HG03558 (cell line): ENCODE measurements at regions not wholly inside any gene's neighbourhood (a gene's known extent, or its start where the extent isn't known, plus 50 kb on each side); places are given as distances from the start of the nearest gene placed in this dataset.

ENCODE experiments used
- ATAC-seq: cut with Tn5 transposase; IDR thresholded peaks from one replicate; pipeline ENCODE4 v1.9.1; 2021; ENCODE audit warnings: moderate number of reproducible peaks; ENCODE audit not compliant: unreplicated experiment; ENCODE audit errors: extremely low read depth

DNA sequence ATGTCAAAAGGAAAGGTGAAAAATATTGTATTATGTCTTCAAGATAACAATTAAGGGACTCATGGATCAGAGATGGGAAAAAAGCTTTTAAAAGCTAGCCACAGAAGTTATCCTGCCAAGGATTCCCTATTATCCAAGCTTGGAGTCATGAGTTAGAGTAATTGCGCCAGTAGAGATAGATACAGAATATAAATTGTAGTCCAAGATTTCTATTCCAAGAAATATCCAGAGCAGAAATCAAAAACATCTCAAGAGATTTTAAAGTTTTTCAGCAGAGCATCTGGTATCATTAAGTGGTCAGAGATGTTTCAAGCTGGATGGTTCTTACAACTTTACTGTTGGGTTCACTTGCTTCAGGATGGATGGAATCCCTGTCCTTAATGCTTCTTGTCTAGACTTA is 186.7 kb downstream of the PCDH18 start:
- ATAC-seq, result no peak

DNA sequence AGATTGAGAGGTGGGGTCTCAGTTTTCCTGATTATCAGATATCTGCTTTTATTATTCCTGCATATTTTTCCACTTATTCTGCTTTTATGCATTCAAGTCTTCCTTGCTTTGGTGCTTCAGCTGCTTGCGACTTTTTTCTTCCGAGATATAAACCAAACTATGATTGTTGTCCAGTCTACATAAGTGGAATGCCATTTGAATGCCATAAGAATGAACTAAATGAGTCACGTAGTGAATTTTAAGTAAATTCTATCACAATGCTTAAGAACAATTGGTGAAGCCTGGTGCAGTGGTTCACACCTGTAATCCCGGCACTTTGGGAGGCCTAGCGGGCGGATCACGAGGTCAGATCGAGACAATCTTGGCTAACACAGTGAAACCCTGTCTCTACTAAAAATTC is 189.1 kb downstream of the PCDH18 start:
- ATAC-seq, result no peak

DNA sequence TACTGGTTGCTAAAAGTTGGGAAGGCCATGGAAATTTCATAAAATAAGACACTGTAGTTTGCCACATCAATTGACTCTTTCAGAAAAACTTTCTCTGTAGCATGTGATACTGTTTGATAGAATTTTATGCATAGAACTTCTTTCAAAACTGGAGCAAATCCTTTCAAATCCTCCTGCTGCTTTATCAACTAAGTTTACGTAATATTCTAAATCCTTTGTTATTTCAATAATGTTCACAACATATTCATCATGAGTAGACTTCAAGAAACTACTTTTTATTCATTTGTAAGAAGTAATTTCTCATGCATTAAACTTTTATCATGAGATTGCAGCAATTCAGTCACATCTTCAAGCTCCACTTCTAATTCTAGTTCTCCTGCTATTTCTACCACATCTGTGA is 199.3 kb downstream of the PCDH18 start:
- no peak for ATAC-seq

DNA sequence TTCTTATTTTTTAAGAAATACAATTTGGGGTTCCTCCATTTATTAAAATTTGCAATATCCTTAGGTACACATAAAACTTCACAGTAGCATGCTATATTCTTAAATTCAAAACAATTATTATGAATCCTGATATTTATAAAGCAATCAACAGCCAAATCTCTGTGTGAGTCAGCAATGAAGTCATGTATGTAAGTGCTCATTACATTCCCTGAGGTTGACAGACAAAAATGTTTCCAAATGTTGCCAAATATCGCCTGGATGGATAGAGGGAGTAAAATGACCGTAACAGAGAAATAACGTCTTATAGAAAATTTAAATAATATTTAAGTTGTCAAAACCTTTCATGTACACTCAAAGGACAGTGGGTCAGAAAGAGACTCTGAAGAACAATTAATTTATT is 220.0 kb downstream of the PCDH18 start:
- ATAC-seq, result no peak

DNA sequence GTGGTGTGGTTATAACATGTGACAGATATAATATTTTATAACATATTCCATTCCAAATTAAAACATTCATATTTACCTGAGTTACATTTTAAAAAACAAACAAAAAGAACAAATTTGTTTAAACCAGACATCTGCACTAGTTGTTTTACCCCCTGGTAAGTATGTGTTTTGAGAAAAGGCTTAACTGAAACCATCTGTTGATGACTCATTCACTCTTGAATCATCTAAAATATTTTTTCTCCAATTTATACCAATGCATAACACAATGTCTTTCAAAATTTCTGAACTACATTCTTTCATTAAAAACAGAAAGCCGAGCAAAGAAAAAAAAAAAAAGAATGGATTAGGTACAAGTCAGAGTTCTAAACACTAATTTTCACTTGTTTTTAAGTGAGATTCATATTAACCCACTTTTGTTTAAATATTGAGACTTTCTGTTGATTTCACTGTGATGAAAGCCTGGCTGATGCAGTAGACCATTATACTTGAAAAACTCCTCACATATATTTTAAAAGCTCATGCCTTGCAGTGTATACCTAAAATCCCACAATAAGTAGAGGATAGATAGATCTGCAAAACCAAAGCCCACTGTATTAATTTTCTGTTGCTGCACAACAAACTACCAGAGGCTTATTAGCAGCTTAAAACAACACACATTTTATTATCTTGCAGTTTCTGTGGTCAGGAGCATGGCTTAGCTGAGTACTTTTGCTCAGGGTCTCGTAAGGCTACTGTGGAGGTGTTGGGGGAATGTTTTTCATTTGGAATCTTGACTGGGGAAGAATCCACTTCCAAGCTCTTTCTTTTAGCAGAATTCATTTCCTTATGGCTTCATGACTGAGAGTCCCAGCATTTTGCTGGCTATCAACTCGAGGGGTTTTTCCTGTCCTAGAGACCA is 221.5 kb downstream of the PCDH18 start:
- no peak for ATAC-seq

DNA sequence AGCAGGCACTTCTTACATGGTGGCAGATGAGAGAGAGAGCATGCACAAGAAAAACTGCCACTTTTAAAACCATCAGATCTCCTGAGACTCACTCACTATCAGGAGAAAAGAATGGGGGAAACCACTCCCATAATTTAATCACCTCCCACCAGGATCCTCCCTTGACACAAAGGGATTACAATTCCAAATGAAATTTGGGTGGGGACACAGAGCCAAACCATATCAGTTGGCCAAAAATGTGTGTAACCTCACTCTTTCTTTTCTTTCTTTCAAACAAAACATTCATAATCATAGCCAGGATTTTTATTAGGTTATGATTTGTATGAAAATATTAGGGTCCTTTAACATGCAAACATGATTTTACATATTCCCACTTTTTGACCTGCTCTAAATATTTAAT is 222.1 kb downstream of the PCDH18 start:
- no peak for ATAC-seq

DNA sequence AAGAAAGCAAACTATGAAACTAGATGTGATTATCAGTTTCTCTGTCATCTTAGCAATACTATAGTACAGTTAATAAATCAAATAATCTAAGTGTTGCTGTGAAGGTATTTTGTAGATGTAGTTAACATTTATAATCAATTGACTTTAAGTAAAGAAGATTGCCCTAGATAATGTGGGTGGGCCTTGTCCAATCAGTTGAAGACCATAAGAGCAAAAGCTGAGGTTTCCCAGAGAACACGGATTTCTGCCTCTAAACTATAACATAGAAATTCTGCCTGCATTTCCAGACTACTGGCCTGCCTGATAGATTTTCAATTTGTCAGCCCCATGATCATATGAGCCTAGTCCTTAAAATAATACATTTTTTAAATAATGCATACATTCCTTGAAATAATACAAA is 222.9 kb downstream of the PCDH18 start:
- ATAC-seq, result no peak

DNA sequence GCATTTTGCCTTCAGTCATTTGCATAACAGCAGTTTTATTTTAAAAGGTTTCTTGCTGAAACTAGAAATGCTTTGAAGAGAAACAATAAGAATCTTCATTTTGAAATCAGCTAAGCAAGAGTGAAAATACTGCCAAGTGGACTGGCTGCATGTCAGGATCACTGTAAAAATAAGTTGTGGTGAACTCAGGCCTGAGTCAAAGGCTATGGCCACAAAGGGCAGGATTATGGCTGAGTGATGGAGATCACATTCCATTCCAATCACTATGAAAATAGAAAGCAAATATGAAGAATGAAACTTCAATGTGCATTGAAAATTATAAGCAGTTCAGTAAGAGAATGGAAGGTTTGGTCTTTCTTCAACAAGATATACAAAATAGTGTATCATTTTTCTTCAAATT is 224.5 kb downstream of the PCDH18 start:
- no peak for ATAC-seq

DNA sequence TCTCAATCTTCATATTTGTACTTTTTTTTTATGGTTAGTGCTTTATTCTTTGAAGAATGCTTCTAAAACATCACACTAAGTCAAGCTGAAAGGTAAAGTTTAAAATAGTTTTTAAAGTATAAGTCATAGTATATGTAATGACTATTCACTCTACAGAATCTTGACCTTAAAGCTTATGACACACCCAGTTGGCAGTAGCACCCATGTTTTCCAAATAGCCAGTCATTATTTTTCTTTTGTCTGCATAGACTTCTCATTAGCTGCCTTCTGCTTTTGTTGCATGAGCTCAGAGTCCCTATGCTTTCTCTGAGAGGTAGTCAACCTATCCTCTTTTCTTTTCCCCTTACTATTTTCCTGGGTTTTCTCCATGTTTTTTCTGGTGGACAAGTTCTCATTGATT is 231.5 kb downstream of the PCDH18 start:
- ATAC-seq, result no peak

DNA sequence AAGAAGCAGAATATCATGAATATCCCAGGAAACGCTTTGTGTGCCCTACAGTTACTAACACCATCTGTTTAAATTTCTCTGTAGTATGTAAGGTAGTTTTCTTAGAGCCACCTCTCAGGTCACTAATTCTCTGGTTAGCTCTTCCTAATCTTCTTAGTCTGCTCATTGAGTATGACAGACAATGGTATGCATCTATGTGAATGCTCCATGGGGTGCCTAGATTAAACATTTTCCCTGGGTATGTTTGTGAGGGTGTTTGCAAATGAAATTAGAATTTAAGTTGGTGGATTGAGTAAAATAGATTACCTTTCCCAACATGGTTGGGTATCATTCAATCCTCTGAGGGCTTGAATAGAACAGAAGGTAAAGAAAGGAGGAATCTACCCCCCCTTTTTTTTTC is 233.0 kb downstream of the PCDH18 start:
- ATAC-seq, result no peak

DNA sequence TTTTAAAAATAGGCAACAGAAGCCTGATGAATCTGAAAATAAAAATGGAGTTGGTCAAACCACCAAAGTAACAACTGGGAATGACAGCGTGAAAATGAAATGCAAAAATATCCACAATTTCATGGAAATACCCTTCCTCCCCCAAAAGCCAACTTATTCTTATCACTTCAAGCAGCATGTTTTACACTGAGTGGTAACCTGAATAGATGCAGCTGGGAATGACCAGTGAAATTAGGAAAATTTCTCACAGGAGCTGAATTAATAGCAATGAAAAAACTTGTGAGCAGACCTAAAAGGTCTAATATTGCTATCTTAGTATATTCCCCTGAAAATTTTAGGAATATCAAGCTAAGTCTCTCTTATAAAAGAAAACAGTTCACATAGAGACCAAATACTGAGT is 239.0 kb downstream of the PCDH18 start:
- no peak for ATAC-seq

DNA sequence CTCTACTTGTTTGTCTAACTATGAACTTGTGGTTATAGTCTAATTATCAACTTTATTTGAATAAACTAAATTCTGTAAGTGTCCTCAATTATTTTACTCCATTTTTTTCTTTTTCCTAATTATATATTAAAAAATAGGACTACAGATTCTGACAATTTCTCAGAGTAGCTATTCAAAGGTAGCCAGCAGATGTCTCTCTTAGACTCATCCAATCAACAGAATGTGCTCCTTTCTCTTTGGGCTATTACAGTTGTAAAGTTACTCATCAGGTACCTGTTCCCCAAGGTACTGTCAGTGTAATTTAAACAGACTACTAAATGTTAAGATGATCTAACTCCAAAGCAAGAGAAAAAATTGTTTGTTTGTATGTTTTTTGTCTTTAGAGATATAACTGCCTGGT is 248.6 kb downstream of the PCDH18 start:
- no peak for ATAC-seq

DNA sequence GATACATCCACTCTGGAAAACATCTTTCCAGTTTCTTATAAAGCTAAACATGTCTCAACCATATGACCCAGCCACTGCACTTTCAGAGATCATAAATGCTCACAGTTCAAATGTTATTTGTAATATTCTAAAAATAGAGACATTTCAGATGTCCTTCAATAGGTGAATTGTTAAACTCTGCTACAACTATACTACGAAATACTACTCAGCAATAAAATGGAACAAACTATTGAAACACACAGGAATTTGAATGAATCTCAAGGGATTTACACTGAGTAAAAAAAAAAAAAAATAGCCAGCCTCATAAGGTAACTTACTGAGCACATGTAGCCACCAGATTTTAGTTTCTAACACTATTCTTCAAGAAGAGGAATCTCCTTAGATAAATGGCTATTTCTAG is 253.9 kb downstream of the PCDH18 start:
- ATAC-seq, result no peak

DNA sequence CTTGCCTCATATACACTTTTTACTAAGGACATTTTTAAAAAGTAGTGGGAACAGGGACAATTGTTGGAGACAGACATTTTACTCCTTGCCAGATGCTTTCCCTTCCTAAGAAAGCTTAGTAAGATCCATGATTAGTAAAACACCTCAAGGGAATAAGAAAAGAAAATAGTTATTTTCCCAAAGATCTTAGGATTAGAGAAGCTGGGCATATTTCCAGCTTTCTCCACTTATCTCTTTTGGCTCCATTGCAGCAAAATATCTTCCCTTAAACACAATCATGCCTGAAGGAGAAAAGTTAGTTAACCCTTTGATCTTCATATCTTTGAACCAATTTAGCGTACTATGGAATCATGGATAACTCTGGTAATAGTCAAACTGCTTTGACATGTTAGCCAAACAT is 257.9 kb downstream of the PCDH18 start:
- no peak for ATAC-seq

DNA sequence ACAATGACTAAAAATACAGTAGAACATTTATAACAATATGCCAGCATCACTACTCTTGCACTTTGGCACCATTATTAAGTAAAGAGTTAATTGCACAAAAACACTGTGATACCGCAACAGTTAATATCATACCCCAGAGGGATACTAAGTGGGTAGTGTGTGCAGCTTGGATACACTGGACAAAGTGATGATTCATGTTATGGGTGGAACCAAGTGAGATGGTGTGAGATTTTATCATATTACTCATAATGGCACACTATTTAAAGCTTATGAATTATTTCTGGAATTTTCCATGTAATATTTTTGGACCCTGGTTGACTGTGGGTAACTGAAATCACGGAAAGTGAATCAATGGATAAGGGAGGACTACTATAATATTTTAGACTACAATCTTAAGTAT is 265.3 kb downstream of the PCDH18 start:
- no peak for ATAC-seq

DNA sequence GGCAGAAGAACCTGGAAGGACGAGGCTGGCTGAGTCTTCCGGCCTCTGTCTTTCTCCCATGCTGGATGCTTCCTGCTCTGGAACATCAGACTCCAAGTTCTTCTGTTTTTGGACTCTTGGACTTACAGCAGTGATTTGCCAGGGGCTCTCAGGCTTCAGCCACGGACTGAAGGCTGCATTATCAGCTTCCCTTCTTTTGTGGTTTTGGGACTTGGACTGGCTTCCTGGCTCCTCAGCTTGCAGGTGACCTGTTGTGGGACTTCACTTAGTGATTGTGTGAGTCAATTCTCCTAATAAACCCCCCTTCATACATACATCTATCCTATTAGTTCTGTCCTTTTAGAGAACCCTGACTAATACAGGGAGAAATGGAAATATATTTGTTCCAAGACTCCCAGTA is 265.8 kb downstream of the PCDH18 start:
- ATAC-seq, result no peak

DNA sequence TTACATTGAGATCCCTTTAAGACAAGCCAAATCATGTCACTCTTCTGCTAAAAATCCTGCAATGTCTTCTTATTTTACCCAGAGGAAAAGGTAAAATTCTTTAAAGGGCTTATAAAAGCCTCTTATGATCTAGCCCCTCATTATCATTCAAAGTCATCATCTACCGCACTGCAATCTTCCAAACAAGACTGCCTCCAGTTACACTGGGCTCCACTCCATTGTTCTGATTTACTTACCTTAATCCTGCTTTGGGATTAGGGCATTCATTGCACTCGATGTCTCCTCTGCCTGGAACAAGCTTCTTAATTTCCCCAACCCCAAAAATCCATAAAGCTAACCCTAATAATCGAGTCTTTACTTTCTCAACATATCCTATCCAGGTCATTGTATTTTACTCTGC is 269.1 kb downstream of the PCDH18 start:
- no peak for ATAC-seq

DNA sequence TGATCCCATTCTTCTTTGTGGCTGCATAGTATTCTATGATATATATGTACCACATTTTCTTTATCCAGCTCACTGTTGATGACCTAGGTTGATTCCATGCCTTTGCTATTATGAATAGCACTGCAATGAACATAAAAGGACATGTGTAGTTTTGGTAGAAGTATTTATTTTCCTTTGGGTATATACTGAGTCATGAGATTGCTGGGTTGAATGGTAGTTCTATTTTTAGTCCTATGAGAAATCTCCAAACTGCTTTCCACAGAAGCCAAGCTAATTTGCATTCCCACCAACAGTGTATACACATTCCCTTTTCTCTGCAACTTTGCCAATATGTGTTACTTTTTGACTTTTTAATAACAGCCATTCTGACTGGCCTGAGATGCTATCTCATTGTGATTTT is 278.3 kb downstream of the PCDH18 start:
- no peak for ATAC-seq

DNA sequence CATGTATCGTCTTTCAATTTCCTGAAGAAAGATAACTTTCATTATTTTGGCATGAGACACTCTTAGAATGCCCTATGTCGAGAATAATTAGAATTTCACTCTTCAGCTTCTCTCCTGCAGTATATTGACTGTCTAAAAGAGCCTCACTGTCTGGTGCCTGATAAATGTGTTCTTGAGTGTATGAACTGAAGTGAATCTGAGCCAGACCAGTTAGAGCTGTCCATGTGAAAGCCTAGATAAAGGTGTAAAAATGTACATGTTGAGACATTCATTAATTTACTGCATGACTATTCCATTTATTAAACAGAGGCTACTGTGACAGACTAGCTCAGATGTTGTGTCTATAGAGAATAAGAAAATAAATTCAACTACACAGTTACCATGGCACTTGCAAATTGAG is 283.2 kb downstream of the PCDH18 start:
- no peak for ATAC-seq

DNA sequence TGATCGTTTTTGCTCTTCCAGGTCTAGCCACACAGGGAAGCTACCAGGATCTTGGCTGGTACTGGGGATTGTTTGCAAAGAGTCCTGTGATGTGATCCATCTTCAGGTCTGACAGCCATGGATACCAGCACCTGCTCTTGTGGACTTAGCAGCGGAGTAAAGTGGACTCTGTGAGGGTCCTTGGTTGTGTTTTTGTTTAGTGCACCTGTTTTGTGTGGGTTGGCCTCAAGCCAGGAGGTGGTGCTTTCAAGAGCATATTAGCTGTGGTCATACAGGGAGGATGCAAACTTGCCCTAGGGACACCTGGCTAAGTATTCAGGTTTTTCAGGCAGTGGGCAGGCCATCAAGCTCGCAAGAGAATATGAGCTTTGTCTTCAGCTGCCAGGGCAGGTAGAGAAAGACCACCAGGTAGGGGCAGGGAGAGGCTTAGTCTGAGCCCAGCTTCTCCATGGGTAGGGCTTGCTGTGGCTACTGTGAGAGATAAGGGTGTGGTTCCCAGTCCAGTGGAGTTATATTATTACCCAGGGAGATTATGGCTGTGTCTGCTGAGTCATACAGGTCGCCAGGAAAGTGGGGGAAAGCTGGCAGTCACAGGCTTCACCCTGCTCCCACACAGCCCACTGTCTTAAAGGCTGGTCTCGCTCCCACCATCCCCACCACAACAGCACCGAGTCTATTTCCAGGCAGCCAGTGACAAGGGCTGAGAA is 293.7 kb downstream of the PCDH18 start:
- no peak for ATAC-seq

DNA sequence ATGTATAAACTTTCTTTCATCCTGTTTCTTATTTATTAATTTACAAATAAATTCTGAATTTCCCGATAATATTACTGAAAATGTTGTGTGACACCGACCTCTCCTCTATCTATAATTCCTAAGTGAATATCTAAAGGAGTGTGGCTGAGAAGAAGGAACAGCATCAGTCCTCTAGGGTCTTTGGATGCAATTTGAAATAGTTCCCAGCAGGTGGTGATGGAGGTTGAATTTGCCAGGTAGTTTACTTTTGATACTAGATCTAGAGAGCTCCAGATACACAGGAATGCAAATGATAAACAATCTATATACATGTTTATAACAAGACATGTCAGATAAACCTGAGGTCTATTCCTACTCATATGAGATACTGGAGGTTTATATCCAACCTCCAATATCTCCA is 305.4 kb downstream of the PCDH18 start:
- no peak for ATAC-seq

DNA sequence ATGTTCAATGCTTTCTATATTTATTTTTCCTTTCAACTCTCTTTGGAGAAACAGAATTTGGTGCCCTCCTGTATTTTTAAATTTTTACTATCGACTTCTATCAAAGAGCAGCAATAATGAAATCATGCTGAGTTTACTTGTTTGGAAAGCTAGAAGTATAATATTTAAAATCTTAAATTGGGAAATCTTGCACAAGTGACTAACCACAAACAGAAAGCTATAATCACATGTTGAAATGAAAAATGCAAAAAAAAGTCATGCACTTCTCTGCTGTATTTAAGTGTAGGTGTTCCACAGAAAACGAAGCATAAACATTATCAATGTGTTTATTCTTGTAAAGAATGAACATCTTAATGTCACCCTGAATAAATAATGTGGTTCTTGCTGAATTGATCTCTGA is 306.1 kb downstream of the PCDH18 start:
- ATAC-seq, result no peak
